ENCODE measurements at regions not wholly inside any gene's neighbourhood (a gene's known extent, or its start where the extent isn't known, plus 50 kb on each side); places are given as distances from the start of the nearest gene placed in this dataset.

GRCh38 chr6:71103641-71104040, 146.8 kb upstream of the B3GAT2 start:
- TF ChIP-seq CTCF (IDR thresholded peaks at IDR 0.05; ENCODE audit: poor library complexity) = no peak
- TF ChIP-seq EZH2phosphoT487 (IDR thresholded peaks at IDR 0.05; ENCODE audit: low read depth, severe bottlenecking, unreplicated experiment) = no peak

Data from hepatocyte (in vitro differentiated cells).